Upper lobe of left lung (tissue), 6 donors: ENCODE measurements at regions not wholly inside any gene's neighbourhood (a gene's known extent, or its start where the extent isn't known, plus 50 kb on each side); places are given as distances from the start of the nearest gene placed in this dataset.

Experiments
- ATAC-seq, 2 donors: fragments of 200-7000 bp; cut with Tn5 transposase; one replicate each; pipeline ENCODE4 v1.9.1; 2022; ENCODE audit warnings: mild to moderate bottlenecking in 2 of 2, moderate library complexity in 2 of 2; ENCODE audit not compliant: low FRiP score in 2 of 2
- DNase-seq, 2 donors: peaks; one replicate each; pipeline ENCODE4 v3.0.0-alpha.2; 2019 to 2020
- H3K27ac ChIP-seq, 4 donors: fragments of 200-600 bp; sonication (generic); one replicate each; pipeline ENCODE4 v1.5.1; 2016 to 2019
- H3K27me3 ChIP-seq, 4 donors: fragments of 200-600 bp; sonication (generic); one replicate each; pipeline ENCODE4 v1.5.1; 2017 to 2019
- H3K36me3 ChIP-seq, 4 donors: fragments of 200-600 bp; sonication (generic); one replicate each; pipeline ENCODE4 v1.5.1; 2016 to 2019
- H3K4me1 ChIP-seq, 4 donors: fragments of 200-600 bp; sonication (generic); one replicate each; pipeline ENCODE4 v1.5.1; 2018 to 2019
- H3K4me3 ChIP-seq, 4 donors: fragments of 200-600 bp; sonication (generic); one replicate each; pipeline ENCODE4 v1.5.1; 2017 to 2019; ENCODE audit warnings: mild to moderate bottlenecking in 2 of 4, moderate library complexity in 1 of 4
- H3K9me3 ChIP-seq, 4 donors: fragments of 200-600 bp; sonication (generic); one replicate each; pipeline ENCODE4 v1.5.1; 2018 to 2019
- EP300 ChIP-seq, 4 donors: sonication (generic); formaldehyde crosslinking; IDR thresholded peaks; one replicate each; pipeline ENCODE4 v1.5.1; 2017; ENCODE audit warnings: antibody characterized with exemption in 4 of 4, control low read depth in 2 of 4
- POLR2A ChIP-seq, 4 donors: fragments of 450-650 bp; IDR thresholded peaks; one replicate each; pipeline ENCODE4 v1.5.1; 2016 to 2017; ENCODE audit warnings: antibody characterized with exemption in 4 of 4, mild to moderate bottlenecking in 2 of 4
- POLR2AphosphoS5 ChIP-seq, 2 donors: sonication (generic); formaldehyde crosslinking; IDR thresholded peaks; one replicate each; pipeline ENCODE4 v1.5.1; 2017; ENCODE audit warnings: antibody characterized with exemption in 2 of 2
- WGBS, 2 donors: methylation state at CpG; one replicate each; pipeline ENCODE4 v1.1.5; 2017 to 2018; 5-methylcytosine and 5-hydroxymethylcytosine counted together
- TF ChIP-seq, protein P1 (sequence below), 6 experiments: fragments of 450-650 bp in 4 of 6; fragments of 200-600 bp in 2 of 6; sonication (generic) in 2 of 6; IDR thresholded peaks; one replicate each; pipeline ENCODE4 v1.5.1; 2016 to 2019; ENCODE audit warnings: antibody characterized with exemption in 6 of 6
- donor health status: DM: no; HTN: no; CAD: no; lungs with moderate emphysema.
- donor health status: DM: no; HTN: yes; CAD: no; lungs with severe emphysema.

DNA sequence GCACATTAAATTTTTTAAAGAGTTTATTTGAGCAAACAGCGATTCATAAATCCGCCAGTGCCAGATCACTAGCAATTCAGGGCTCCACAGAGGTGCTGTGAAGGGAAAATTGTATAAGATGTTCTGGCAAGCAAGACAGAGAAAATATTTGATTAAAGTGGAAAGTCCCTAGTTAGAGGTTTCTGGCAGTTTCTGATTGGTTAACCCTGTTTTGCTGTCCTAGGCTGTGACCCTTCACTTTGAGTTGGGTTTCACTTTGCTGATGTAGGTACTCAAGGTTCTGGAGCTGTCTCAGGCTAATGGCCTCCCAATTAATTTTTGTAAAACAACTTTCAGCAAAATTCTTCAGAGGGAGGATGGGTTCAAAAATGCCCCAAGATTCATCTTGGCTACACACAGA lies 79.4 kb upstream of the NXPH1 start:
- WGBS, 2 donors, result 92 to 97% methylated on average over 2 of the region's 2 CpGs
- no peak overlapping the region for H3K27ac ChIP-seq
- TF ChIP-seq POLR2A (IDR thresholded peaks at IDR 0.05) (no peak), EP300 (IDR thresholded peaks at IDR 0.05) (no peak), POLR2AphosphoS5 (IDR thresholded peaks at IDR 0.05) (no peak)
- TF ChIP-seq, protein P1, sequence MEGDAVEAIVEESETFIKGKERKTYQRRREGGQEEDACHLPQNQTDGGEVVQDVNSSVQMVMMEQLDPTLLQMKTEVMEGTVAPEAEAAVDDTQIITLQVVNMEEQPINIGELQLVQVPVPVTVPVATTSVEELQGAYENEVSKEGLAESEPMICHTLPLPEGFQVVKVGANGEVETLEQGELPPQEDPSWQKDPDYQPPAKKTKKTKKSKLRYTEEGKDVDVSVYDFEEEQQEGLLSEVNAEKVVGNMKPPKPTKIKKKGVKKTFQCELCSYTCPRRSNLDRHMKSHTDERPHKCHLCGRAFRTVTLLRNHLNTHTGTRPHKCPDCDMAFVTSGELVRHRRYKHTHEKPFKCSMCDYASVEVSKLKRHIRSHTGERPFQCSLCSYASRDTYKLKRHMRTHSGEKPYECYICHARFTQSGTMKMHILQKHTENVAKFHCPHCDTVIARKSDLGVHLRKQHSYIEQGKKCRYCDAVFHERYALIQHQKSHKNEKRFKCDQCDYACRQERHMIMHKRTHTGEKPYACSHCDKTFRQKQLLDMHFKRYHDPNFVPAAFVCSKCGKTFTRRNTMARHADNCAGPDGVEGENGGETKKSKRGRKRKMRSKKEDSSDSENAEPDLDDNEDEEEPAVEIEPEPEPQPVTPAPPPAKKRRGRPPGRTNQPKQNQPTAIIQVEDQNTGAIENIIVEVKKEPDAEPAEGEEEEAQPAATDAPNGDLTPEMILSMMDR (IDR thresholded peaks at IDR 0.05), result no peak
- ATAC-seq (no peak), DNase-seq (no peak)
- no peaks in the 10 kb centered on the region for H3K4me1 ChIP-seq
- H3K36me3 ChIP-seq, result no peaks in the 10 kb centered on the region
- no peak overlapping the region for H3K4me3 ChIP-seq
- H3K27me3 ChIP-seq, result no peaks in the 10 kb centered on the region
- no peaks in the 10 kb centered on the region for H3K9me3 ChIP-seq

DNA sequence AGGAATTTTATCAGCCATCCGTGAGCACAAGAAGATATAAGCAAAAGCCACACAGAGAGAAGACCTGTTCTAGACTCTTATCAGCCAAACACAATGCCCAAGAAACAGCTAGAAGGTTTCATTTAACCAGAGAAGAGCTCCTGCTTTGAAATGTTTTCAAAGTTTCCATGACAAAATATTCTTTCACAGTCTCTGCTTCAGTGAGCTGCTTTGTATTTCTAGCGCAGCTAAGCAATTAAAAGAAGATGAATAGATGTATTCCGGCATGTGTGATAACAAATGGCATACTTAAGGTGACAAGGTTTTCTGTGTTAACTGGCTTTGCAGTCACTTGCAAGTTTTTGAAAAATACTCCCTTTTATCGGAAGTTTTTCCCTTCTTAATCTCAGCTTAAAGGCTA lies 78.9 kb upstream of the NXPH1 start:
- DNase-seq (no peak), ATAC-seq (no peak)
- H3K27me3 ChIP-seq, result no peaks in the 10 kb centered on the region
- no peak overlapping the region for H3K4me3 ChIP-seq
- no peak overlapping the region for H3K27ac ChIP-seq
- H3K9me3 ChIP-seq, result no peaks in the 10 kb centered on the region
- no peaks in the 10 kb centered on the region for H3K36me3 ChIP-seq
- whole genome bisulfite sequencing, 2 donors, result 82 to 85% methylated on average over 4 of the region's 4 CpGs
- H3K4me1 ChIP-seq, result no peaks in the 10 kb centered on the region
- no peak for TF ChIP-seq POLR2A (IDR thresholded peaks at IDR 0.05)
- no peak for TF ChIP-seq EP300 (IDR thresholded peaks at IDR 0.05)
- no peak for TF ChIP-seq POLR2AphosphoS5 (IDR thresholded peaks at IDR 0.05)
- TF ChIP-seq, protein P1 (IDR thresholded peaks at IDR 0.05), result no peak

DNA sequence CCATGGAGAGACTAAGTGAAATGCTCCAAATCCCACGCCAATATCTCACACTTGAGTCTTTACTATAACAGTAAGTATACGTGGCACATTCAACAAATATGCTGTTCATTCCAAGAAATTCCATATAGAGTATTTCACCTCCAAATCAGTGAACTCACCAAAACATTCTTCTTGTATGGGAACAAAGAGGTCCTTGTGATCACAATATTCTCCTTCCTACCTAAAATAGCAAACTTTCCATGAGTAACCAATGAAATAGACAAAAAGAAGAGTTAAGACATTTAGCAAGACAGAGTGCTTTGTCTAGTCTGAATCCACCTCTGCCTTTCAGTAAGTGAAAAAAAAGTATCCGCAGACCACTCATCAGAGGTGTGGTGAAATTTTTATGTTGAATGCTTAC lies 77.3 kb upstream of the NXPH1 start:
- Histone ChIP-seq H3K9me3 (no peaks in the 10 kb centered on the region), H3K27me3 (no peaks in the 10 kb centered on the region), H3K4me3 (no peak overlapping the region), H3K36me3 (no peaks in the 10 kb centered on the region), H3K4me1 (no peaks in the 10 kb centered on the region), H3K27ac (no peak overlapping the region)
- WGBS, 2 donors, result 69 to 76% methylated on average over 3 of the region's 3 CpGs
- TF ChIP-seq EP300 (IDR thresholded peaks at IDR 0.05), result no peak
- TF ChIP-seq, protein P1 (IDR thresholded peaks at IDR 0.05), result no peak
- TF ChIP-seq POLR2AphosphoS5 (IDR thresholded peaks at IDR 0.05), result no peak
- no peak for TF ChIP-seq POLR2A (IDR thresholded peaks at IDR 0.05)
- ATAC-seq (no peak), DNase-seq (no peak)

DNA sequence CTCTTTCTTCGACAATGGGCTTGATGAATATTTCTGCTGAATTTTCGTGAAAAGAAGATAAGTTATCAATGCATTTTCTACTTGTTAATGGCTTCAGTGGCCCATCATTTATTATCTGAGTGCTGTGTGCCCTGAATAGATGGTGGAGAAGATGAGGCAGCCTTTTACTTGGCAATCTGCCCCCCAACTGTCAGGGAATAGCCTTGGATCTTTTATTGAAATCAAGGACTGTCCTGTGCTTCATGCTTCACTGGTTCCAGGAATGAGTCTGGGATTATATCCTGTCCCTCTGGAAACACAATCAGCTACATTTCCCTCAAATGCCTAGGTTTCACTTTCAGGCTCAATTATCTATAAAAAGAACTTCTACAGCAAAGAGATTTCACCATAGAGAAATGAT lies 75.9 kb upstream of the NXPH1 start:
- Histone ChIP-seq H3K36me3 (no peaks in the 10 kb centered on the region), H3K27ac (no peak overlapping the region), H3K9me3 (no peaks in the 10 kb centered on the region), H3K4me1 (no peaks in the 10 kb centered on the region), H3K4me3 (no peak overlapping the region), H3K27me3 (no peaks in the 10 kb centered on the region)
- 64 to 67% methylated on average over 2 of the region's 2 CpGs for WGBS, 2 donors
- DNase-seq, result no peak
- ATAC-seq, result no peak
- TF ChIP-seq POLR2AphosphoS5 (IDR thresholded peaks at IDR 0.05) (no peak), EP300 (IDR thresholded peaks at IDR 0.05) (no peak), POLR2A (IDR thresholded peaks at IDR 0.05) (no peak)
- TF ChIP-seq, protein P1 (IDR thresholded peaks at IDR 0.05), result no peak

DNA sequence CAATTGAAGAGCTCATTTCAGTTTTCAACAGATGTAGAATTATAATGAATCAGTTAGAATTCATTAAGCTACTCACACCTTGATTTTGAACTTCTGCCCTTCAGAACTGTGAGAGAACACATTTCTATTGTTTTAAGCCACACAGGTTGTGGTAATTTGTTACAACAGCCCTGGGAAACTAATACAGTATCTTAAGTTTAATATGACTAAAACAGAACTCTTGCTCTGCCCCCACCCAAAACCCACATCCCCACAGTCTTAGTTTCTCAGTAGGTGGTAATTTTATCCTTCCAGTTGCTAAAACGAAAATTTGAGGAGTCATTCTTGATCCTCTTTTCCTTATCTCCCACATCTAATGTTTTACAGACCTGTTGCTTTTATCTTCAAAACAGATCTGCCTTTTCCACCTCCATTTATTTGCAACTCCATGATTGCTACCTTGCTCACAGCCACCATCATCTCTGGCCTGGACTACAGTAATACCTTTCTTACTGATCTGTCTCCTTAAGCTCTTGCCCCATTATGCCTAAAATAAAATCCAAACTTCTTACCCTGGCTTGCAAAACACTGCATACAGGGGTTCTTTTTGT lies 72.8 kb upstream of the NXPH1 start:
- no peaks in the 10 kb centered on the region for H3K27me3 ChIP-seq
- H3K4me1 ChIP-seq, result no peaks in the 10 kb centered on the region
- no peak overlapping the region for H3K4me3 ChIP-seq
- no peaks in the 10 kb centered on the region for H3K9me3 ChIP-seq
- no peaks in the 10 kb centered on the region for H3K36me3 ChIP-seq
- no peak for DNase-seq
- TF ChIP-seq POLR2AphosphoS5 (IDR thresholded peaks at IDR 0.05) (no peak), EP300 (IDR thresholded peaks at IDR 0.05) (no peak), POLR2A (IDR thresholded peaks at IDR 0.05) (no peak)
- TF ChIP-seq, protein P1 (IDR thresholded peaks at IDR 0.05), result no peak
- 21 to 23% methylated on average over 1 of the region's 1 CpG for WGBS, 2 donors
- H3K27ac ChIP-seq, result no peak overlapping the region
- ATAC-seq, result no peak
